ENCODE measurements at regions not wholly inside any gene's neighbourhood (a gene's known extent, or its start where the extent isn't known, plus 50 kb on each side); places are given as distances from the start of the nearest gene placed in this dataset.

GRCh38 chr22:49645791-49646550 is 181.7 kb downstream of the BRD1 start:
- Histone ChIP-seq H3K14ac (replicated peaks; ENCODE audit: low read depth, low read length) (no peak overlapping the region), H3K36me3 (ENCODE audit: control insufficient read depth, insufficient read depth, low read length) (no peaks in the 10 kb centered on the region), H2BK15ac (ENCODE audit: low read depth, low read length) (no peak overlapping the region), H2AK5ac (ENCODE audit: low read depth, low read length) (no peak overlapping the region), H2BK5ac (ENCODE audit: low read depth, low read length, poor library complexity, severe bottlenecking) (no peak overlapping the region), H2BK120ac (ENCODE audit: low read depth, low read length) (no peak overlapping the region), H3K56ac (ENCODE audit: extremely low read depth, insufficient read depth, low read length) (no peak overlapping the region), H4K20me1 (ENCODE audit: insufficient read depth, low read length) (no peaks in the 10 kb centered on the region), H4K91ac (ENCODE audit: insufficient read depth, low read depth, low read length) (no peak overlapping the region), H3K27me3 (ENCODE audit: control insufficient read depth, insufficient read depth, low read length) (no peaks in the 10 kb centered on the region), H2AFZ (replicated peaks; ENCODE audit: low read length, poor library complexity) (no peak overlapping the region), H2BK20ac (ENCODE audit: low read depth, low read length) (no peak overlapping the region), H3K4ac (ENCODE audit: low read depth, low read length) (no peak overlapping the region), H2AK9ac (replicated peaks; ENCODE audit: low read depth, low read length, poor library complexity) (no peak overlapping the region), H3K4me1 (ENCODE audit: control insufficient read depth, insufficient read depth, low read length) (no peaks in the 10 kb centered on the region), H3K4me2 (ENCODE audit: low read depth, low read length) (no peak overlapping the region), H3K4me3 (ENCODE audit: insufficient read depth, low read depth, low read length) (no peak overlapping the region), H3K79me1 (ENCODE audit: low read depth in 1 of 2, low read length in 2 of 2) (no peaks in the 10 kb centered on the region), H3K9me3 (ENCODE audit: control insufficient read depth, insufficient read depth, low read length) (peaks cover 48% of the 10 kb centered on the region), H3K9me1 (ENCODE audit: insufficient read depth, low read length) (no peaks in the 10 kb centered on the region), H4K5ac (ENCODE audit: low read depth, low read length) (no peak overlapping the region), H4K8ac (ENCODE audit: low read depth in 2 of 2, low read length in 2 of 2) (no peak overlapping the region), H3K9ac (ENCODE audit: low read depth, low read length) (no peak overlapping the region), H3K27ac (ENCODE audit: insufficient read depth, low read length) (no peak overlapping the region), H3K18ac (ENCODE audit: low read depth, low read length) (no peak overlapping the region), H3K23ac (ENCODE audit: low read depth, low read length) (no peak overlapping the region)
- ATAC-seq (ENCODE audit: low read depth) = no peak
- CTCF ChIA-PET = no interaction called here
- 71% methylated on average over 2 of the region's 13 CpGs; no CpG with 5 or more reads in 1 of the 2 experiments for WGBS, 2 experiments (ENCODE audit: extremely low coverage in 2 of 2, insufficient read length in 1 of 2)
- dilution Hi-C loops (cut with HindIII; ENCODE audit: low sequenced_read_pairs, unreplicated experiment) = no loop called here
- no TSS peak for BruUV-seq (replicated peaks)
- intact Hi-C loops (cut with micrococcal nuclease) = no loop called here
- DNase-seq = no peak
- no peak for TF ChIP-seq RFX5 (IDR thresholded peaks at IDR 0.05; ENCODE audit: low read depth, low read length)
- no peak for TF ChIP-seq CHD1 (IDR thresholded peaks at IDR 0.05; ENCODE audit: low read depth, low read length)
- no peak for TF ChIP-seq FOS (IDR thresholded peaks at IDR 0.05; ENCODE audit: low read depth, low read length)
- no peak for TF ChIP-seq CEBPB (IDR thresholded peaks at IDR 0.05; ENCODE audit: low read depth, low read length)
- no peak for TF ChIP-seq MAZ (IDR thresholded peaks at IDR 0.05; ENCODE audit: borderline replicate concordance, low read depth, low read length)
- no peak for TF ChIP-seq MXI1 (IDR thresholded peaks at IDR 0.05; ENCODE audit: borderline replicate concordance, low read depth, low read length)
- TF ChIP-seq RCOR1 (IDR thresholded peaks at IDR 0.05; ENCODE audit: insufficient replicate concordance, low read length) = no peak
- no peak for TF ChIP-seq SMC3 (IDR thresholded peaks at IDR 0.05; ENCODE audit: low read depth, low read length)
- in situ Hi-C loops (cut with MboI; ENCODE audit: low sequenced_read_pairs) = no loop called here
- POLR2A ChIA-PET (ENCODE audit: unreplicated experiment) = no interaction called here

All from IMR-90 (cell line).